ENCODE measurements at regions not wholly inside any gene's neighbourhood (a gene's known extent, or its start where the extent isn't known, plus 50 kb on each side); places are given as distances from the start of the nearest gene placed in this dataset.
"Not testable (repeated sequence)": the region's sequence is repeated elsewhere in the genome, so short reads cannot be mapped to it uniquely, and the experiment has no call there.

DNA sequence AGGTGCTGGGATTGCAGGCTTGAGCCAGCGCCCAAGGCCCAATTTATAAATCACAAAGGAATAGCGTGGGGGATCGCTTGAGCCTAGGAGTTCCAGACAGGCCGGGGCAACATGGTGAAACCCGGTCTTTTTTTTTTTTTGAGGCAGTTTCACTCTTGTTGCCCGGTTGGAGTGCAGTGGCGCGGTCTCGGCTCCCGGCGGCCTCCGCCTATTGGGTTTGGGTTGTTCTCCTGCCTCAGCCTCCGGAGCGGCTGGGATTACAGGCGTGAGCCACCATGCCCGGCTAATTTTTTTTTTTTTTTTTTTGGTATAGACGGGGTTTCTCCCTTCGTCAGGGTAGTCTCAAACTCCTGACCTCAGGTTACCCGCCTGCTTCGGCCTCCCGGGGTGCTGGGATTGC lies 65.0 kb downstream of the GOLGA6L7 start:
- ATAC-seq (replicated peaks in 1 of 4) (no peak), DNase-seq (no peak)
- ChIA-PET POLR2A (no interaction called here), CTCF (no interaction called here)
- 100% methylated on average over 3 of the region's 21 CpGs for WGBS (ENCODE audit: insufficient coverage)
- Histone ChIP-seq H3K4me1 (ENCODE audit: control insufficient read depth in 1 of 2, extremely low read depth in 1 of 2, insufficient read depth in 2 of 2, low read length in 2 of 2) (no peaks in the 10 kb centered on the region), H3K27me3 (replicated peaks in 1 of 2; ENCODE audit: control insufficient read depth in 2 of 2, extremely low read depth in 1 of 2, insufficient read depth in 2 of 2, low read length in 1 of 2) (no peaks in the 10 kb centered on the region), H3K4me3 (ENCODE audit: control insufficient read depth in 1 of 2, extremely low read depth in 1 of 2, low read length in 1 of 2) (no peak overlapping the region), H3K36me3 (ENCODE audit: control insufficient read depth in 2 of 2, extremely low read depth in 1 of 2, insufficient read depth in 1 of 2, low read length in 1 of 2) (no peaks in the 10 kb centered on the region), H3K9me3 (no peaks in the 10 kb centered on the region), H3K27ac (ENCODE audit: low read length) (no peak overlapping the region)
- H3K4me1 Mint-ChIP-seq = peaks cover 0 to 3% (median 2%) of the 10 kb centered on the region in 3 donors
- no peaks in the 10 kb centered on the region for H3K9me3 Mint-ChIP-seq
- H3K4me3 Mint-ChIP-seq = no peak overlapping the region
- H3K27me3 Mint-ChIP-seq = peaks cover 15 to 17% of the 10 kb centered on the region in 2 donors
- H3K36me3 Mint-ChIP-seq = no peaks in the 10 kb centered on the region
- no peak overlapping the region for H3K27ac Mint-ChIP-seq

DNA sequence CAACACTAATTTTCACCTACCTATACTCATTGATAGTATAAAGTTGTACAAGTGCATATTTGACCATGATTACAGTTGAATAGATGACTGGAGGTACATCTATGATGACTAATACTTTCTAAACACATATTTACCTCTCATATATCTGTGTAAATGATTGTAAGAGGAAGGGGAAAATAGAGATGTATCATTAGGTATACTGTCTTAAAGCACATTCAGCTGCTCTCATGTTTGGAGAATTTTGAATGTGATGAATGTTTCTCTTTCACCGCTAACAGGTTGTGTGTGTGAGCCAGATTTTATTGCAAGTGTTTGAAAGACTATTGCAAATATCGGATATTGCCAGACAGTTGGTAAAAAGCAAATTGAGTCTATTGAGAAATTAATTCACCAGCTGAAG lies 66.2 kb upstream of the GOLGA8M start:
- DNase-seq; H3K27ac Mint-ChIP-seq; H3K4me1 ChIP-seq (ENCODE audit: control insufficient read depth in 1 of 2, extremely low read depth in 1 of 2, insufficient read depth in 2 of 2, low read length in 2 of 2); H3K4me3 ChIP-seq (ENCODE audit: control insufficient read depth in 1 of 2, extremely low read depth in 1 of 2, low read length in 1 of 2); CTCF ChIA-PET; H3K36me3 ChIP-seq (ENCODE audit: control insufficient read depth in 2 of 2, extremely low read depth in 1 of 2, insufficient read depth in 1 of 2, low read length in 1 of 2); ATAC-seq (replicated peaks in 1 of 4); POLR2A ChIA-PET; H3K9me3 ChIP-seq; H3K4me1 Mint-ChIP-seq; H3K27me3 Mint-ChIP-seq; H3K4me3 Mint-ChIP-seq; H3K9me3 Mint-ChIP-seq; H3K27ac ChIP-seq (ENCODE audit: low read length); H3K36me3 Mint-ChIP-seq; H3K27me3 ChIP-seq (replicated peaks in 1 of 2; ENCODE audit: control insufficient read depth in 2 of 2, extremely low read depth in 1 of 2, insufficient read depth in 2 of 2, low read length in 1 of 2): not testable (repeated sequence)
- WGBS (ENCODE audit: insufficient coverage) = no CpG with 5 or more reads among the region's 2 CpGs

DNA sequence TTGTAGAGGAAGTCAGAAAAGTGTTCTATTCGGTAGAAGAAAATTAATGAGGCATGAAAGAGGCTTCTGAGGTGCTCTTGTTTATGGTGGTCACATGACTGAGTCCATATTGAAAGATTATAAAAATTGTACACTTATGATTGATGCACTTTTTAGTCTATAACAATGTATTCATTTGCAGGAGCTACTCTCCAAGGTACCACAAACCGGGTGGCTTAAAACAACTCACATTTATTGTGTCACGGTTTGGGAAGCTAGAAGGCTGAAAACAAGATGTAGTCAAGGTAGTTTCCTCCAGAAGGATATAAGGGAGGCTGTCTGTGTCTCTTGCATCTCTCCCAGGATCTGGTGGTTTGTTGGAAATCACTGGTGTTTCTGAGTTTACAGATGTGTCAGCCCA lies 60.6 kb upstream of the GOLGA8M start:
- H3K4me1 Mint-ChIP-seq; H3K27me3 Mint-ChIP-seq; H3K27ac Mint-ChIP-seq; H3K27me3 ChIP-seq (replicated peaks in 1 of 2; ENCODE audit: control insufficient read depth in 2 of 2, extremely low read depth in 1 of 2, insufficient read depth in 2 of 2, low read length in 1 of 2); H3K27ac ChIP-seq (ENCODE audit: low read length); H3K36me3 Mint-ChIP-seq; ATAC-seq (replicated peaks in 1 of 4); H3K9me3 ChIP-seq; POLR2A ChIA-PET; H3K36me3 ChIP-seq (ENCODE audit: control insufficient read depth in 2 of 2, extremely low read depth in 1 of 2, insufficient read depth in 1 of 2, low read length in 1 of 2); H3K9me3 Mint-ChIP-seq; H3K4me3 Mint-ChIP-seq; DNase-seq; H3K4me1 ChIP-seq (ENCODE audit: control insufficient read depth in 1 of 2, extremely low read depth in 1 of 2, insufficient read depth in 2 of 2, low read length in 2 of 2); H3K4me3 ChIP-seq (ENCODE audit: control insufficient read depth in 1 of 2, extremely low read depth in 1 of 2, low read length in 1 of 2); CTCF ChIA-PET: not testable (repeated sequence)
- WGBS (ENCODE audit: insufficient coverage) = no CpG with 5 or more reads among the region's 3 CpGs

Data from T-cell (primary cell).